ENCODE measurements at regions not wholly inside any gene's neighbourhood (a gene's known extent, or its start where the extent isn't known, plus 50 kb on each side); places are given as distances from the start of the nearest gene placed in this dataset.

GRCh38 chr1:9451081-9451480 is 88.2 kb upstream of the SLC25A33 start:
- 88 to 89% methylated on average over 8 of the region's 8 CpGs for WGBS, 2 donors
- no peaks in the 10 kb centered on the region for H3K36me3 ChIP-seq
- TF ChIP-seq POLR2A (IDR thresholded peaks at IDR 0.05) (no peak), CTCF (IDR thresholded peaks at IDR 0.05) (no peak)
- DNase-seq: no peak
- no peak overlapping the region for H3K4me3 ChIP-seq (replicated peaks in 1 of 3)
- intact Hi-C loops (cut with DNase I): no loop called here
- no peaks in the 10 kb centered on the region for H3K27me3 ChIP-seq
- no peaks in the 10 kb centered on the region for H3K9me3 ChIP-seq
- no peak overlapping the region for H3K27ac ChIP-seq
- H3K4me1 ChIP-seq: peaks cover 15 to 25% of the 10 kb centered on the region in 2 donors

- no peaks in the 10 kb centered on the region for H3K27me3 ChIP-seq
- no peak for TF ChIP-seq CTCF (IDR thresholded peaks at IDR 0.05)
- no peak for TF ChIP-seq POLR2A (IDR thresholded peaks at IDR 0.05)
- DNase-seq: no peak
- intact Hi-C loops (cut with DNase I): no loop called here
- H3K9me3 ChIP-seq: no peaks in the 10 kb centered on the region
- no peaks in the 10 kb centered on the region for H3K36me3 ChIP-seq
- no peak overlapping the region for H3K27ac ChIP-seq
- peaks cover 15 to 21% of the 10 kb centered on the region in 2 donors for H3K4me1 ChIP-seq
- 74 to 85% methylated on average over 6 of the region's 6 CpGs for WGBS, 2 donors
- no peak overlapping the region for H3K4me3 ChIP-seq (replicated peaks in 1 of 3)
Measured at GRCh38 chr1:9452516-9453140, 86.6 kb upstream of the SLC25A33 start.

GRCh38 chr1:9453375-9453774 is 85.9 kb upstream of the SLC25A33 start:
- Histone ChIP-seq H3K9me3 (no peaks in the 10 kb centered on the region), H3K27me3 (no peaks in the 10 kb centered on the region), H3K4me3 (replicated peaks in 1 of 3) (no peak overlapping the region), H3K27ac (no peak overlapping the region), H3K36me3 (no peaks in the 10 kb centered on the region), H3K4me1 (peaks cover 9 to 15% of the 10 kb centered on the region in 2 donors)
- intact Hi-C loops (cut with DNase I): no loop called here
- WGBS, 2 donors: 81 to 96% methylated on average over 13 of the region's 13 CpGs
- TF ChIP-seq POLR2A (IDR thresholded peaks at IDR 0.05): no peak
- TF ChIP-seq CTCF (IDR thresholded peaks at IDR 0.05): no peak
- DNase-seq: no peak

GRCh38 chr1:9453779-9454418 is 85.4 kb upstream of the SLC25A33 start:
- peaks cover 4 to 10% of the 10 kb centered on the region in 2 donors for H3K4me1 ChIP-seq
- WGBS, 2 donors: 64 to 72% methylated on average over 13 of the region's 13 CpGs
- DNase-seq: no peak
- no peak overlapping the region for H3K27ac ChIP-seq
- H3K27me3 ChIP-seq: no peaks in the 10 kb centered on the region
- no peaks in the 10 kb centered on the region for H3K9me3 ChIP-seq
- no peaks in the 10 kb centered on the region for H3K36me3 ChIP-seq
- H3K4me3 ChIP-seq (replicated peaks in 1 of 3): no peak overlapping the region
- no peak for TF ChIP-seq CTCF (IDR thresholded peaks at IDR 0.05)
- TF ChIP-seq POLR2A (IDR thresholded peaks at IDR 0.05): no peak
- intact Hi-C loops (cut with DNase I): no loop called here

GRCh38 chr1:9454494-9455066 is 84.7 kb upstream of the SLC25A33 start:
- no peak overlapping the region for H3K27ac ChIP-seq
- TF ChIP-seq CTCF (IDR thresholded peaks at IDR 0.05) (no peak), POLR2A (IDR thresholded peaks at IDR 0.05) (no peak)
- intact Hi-C loops (cut with DNase I): no loop called here

More at GRCh38 chr1:9454494-9455066, 84.7 kb upstream of the SLC25A33 start:
- 85 to 88% methylated on average over 10 to 13 of the region's 13 CpGs for WGBS, 2 donors
- H3K4me3 ChIP-seq (replicated peaks in 1 of 3): no peak overlapping the region
- H3K9me3 ChIP-seq: no peaks in the 10 kb centered on the region
- no peak for DNase-seq
- H3K27me3 ChIP-seq: no peaks in the 10 kb centered on the region
- H3K36me3 ChIP-seq: no peaks in the 10 kb centered on the region
- H3K4me1 ChIP-seq: peaks cover 0 to 3% of the 10 kb centered on the region in 2 donors

Measured in thyroid gland (tissue), 4 donors.